Hematopoietic multipotent progenitor cell (in vitro differentiated cells): ENCODE measurements at regions not wholly inside any gene's neighbourhood (a gene's known extent, or its start where the extent isn't known, plus 50 kb on each side); places are given as distances from the start of the nearest gene placed in this dataset. TPM values are rescaled to one million over a fixed set of nuclear protein-coding genes. Genes with fewer than 3 reads are reported as not detected.

Experiments used
- small RNA-seq: library from RNA; depleted of rRNA; stranded (forward); fragments of <200 nt; gene quantifications from one replicate; pipeline ENCODE3, GENCODE V24; 2012

Small RNA genes lying in the stretch of these regions (small RNA-seq; reads per million reads assigned to genes)
- gene BX323845.1 (not detected), gene BX323845.2 (not detected)
